Upper lobe of right lung (tissue), 1 donor: ENCODE measurements at regions not wholly inside any gene's neighbourhood (a gene's known extent, or its start where the extent isn't known, plus 50 kb on each side); places are given as distances from the start of the nearest gene placed in this dataset.

Source experiments
- ATAC-seq: fragments of 200-7000 bp; cut with Tn5 transposase; one replicate; pipeline ENCODE4 v1.9.1; 2020; ENCODE audit warnings: mild to moderate bottlenecking, moderate library complexity
- DNase-seq: peaks from one replicate; pipeline ENCODE4 v3.0.0-alpha.2; 2020
- H3K27ac ChIP-seq: fragments of 200-600 bp; one replicate; pipeline ENCODE4 v1.8.0; 2022
- H3K27me3 ChIP-seq: fragments of 200-600 bp; one replicate; pipeline ENCODE4 v1.8.0; 2022; ENCODE audit warnings: mild to moderate bottlenecking
- H3K36me3 ChIP-seq: fragments of 200-600 bp; one replicate; pipeline ENCODE4 v1.8.0; 2022
- H3K4me1 ChIP-seq: fragments of 200-600 bp; one replicate; pipeline ENCODE4 v1.8.0; 2022
- H3K4me3 ChIP-seq: fragments of 200-600 bp; one replicate; pipeline ENCODE4 v1.8.0; 2022; ENCODE audit warnings: mild to moderate bottlenecking
- H3K9me3 ChIP-seq: fragments of 200-600 bp; one replicate; pipeline ENCODE4 v1.8.0; 2022
- CTCF ChIP-seq: fragments of 200-600 bp; IDR thresholded peaks from one replicate; pipeline ENCODE4 v1.8.0; 2022; ENCODE audit warnings: antibody characterized with exemption
- intact Hi-C: fragments of 100-400 bp; cut with DNase I; formaldehyde crosslinking; loops from one replicate; pipeline ENCODE4 v1.11.0; 2022
- donor health status: DM: no; HTN: yes; CAD: no; lungs with severe emphysema.

- H3K27ac ChIP-seq = no peak overlapping the region
- TF ChIP-seq CTCF = no peak
- no peaks in the 10 kb centered on the region for H3K36me3 ChIP-seq
- DNase-seq (no peak), ATAC-seq (no peak)
- H3K9me3 ChIP-seq = no peaks in the 10 kb centered on the region
- H3K4me1 ChIP-seq = no peaks in the 10 kb centered on the region
- intact Hi-C loops = no loop called here
- no peaks in the 10 kb centered on the region for H3K27me3 ChIP-seq
- H3K4me3 ChIP-seq = no peak overlapping the region
Measured at GRCh38 chr4:77493120-77493752, 112.4 kb upstream of the CXCL13 start.

- no peak for TF ChIP-seq CTCF
- Histone ChIP-seq H3K27ac (no peak overlapping the region), H3K36me3 (no peaks in the 10 kb centered on the region), H3K4me1 (no peaks in the 10 kb centered on the region), H3K9me3 (no peaks in the 10 kb centered on the region), H3K27me3 (no peaks in the 10 kb centered on the region), H3K4me3 (no peak overlapping the region)
- ATAC-seq (no peak), DNase-seq (no peak)
- intact Hi-C loops = no loop called here
Measured at GRCh38 chr4:77493829-77494551, 111.6 kb upstream of the CXCL13 start.

GRCh38 chr4:77496457-77496856 lies 109.2 kb upstream of the CXCL13 start:
- no peak for DNase-seq
- no peak overlapping the region for H3K27ac ChIP-seq
- no peak for TF ChIP-seq CTCF
- H3K9me3 ChIP-seq = no peaks in the 10 kb centered on the region
- no peak overlapping the region for H3K4me3 ChIP-seq
- intact Hi-C loops = no loop called here
- H3K27me3 ChIP-seq = no peaks in the 10 kb centered on the region
- H3K36me3 ChIP-seq = no peaks in the 10 kb centered on the region
- H3K4me1 ChIP-seq = no peaks in the 10 kb centered on the region
- ATAC-seq = no peak

- ATAC-seq = no peak
- H3K27me3 ChIP-seq = no peaks in the 10 kb centered on the region
- no peaks in the 10 kb centered on the region for H3K9me3 ChIP-seq
- no peak overlapping the region for H3K27ac ChIP-seq
- H3K4me1 ChIP-seq = no peaks in the 10 kb centered on the region
- intact Hi-C loops = no loop called here
- no peak for TF ChIP-seq CTCF
- no peaks in the 10 kb centered on the region for H3K36me3 ChIP-seq
- H3K4me3 ChIP-seq = no peak overlapping the region
- DNase-seq = no peak
Measured at GRCh38 chr4:77500801-77501200, 104.8 kb upstream of the CXCL13 start.

GRCh38 chr4:77501240-77501639 lies 104.4 kb upstream of the CXCL13 start:
- H3K27ac ChIP-seq = no peak overlapping the region
- ATAC-seq (no peak), DNase-seq (no peak)
- no peaks in the 10 kb centered on the region for H3K4me1 ChIP-seq
- H3K4me3 ChIP-seq = no peak overlapping the region
- H3K9me3 ChIP-seq = no peaks in the 10 kb centered on the region
- intact Hi-C loops = no loop called here
- H3K27me3 ChIP-seq = no peaks in the 10 kb centered on the region
- H3K36me3 ChIP-seq = no peaks in the 10 kb centered on the region
- no peak for TF ChIP-seq CTCF
